A673 (cell line): ENCODE measurements at regions not wholly inside any gene's neighbourhood (a gene's known extent, or its start where the extent isn't known, plus 50 kb on each side); places are given as distances from the start of the nearest gene placed in this dataset.

Source experiments
- BruUV-seq: library from RNA; stranded (reverse); fragments of 400-500 nt; replicated peaks from 2 replicates; lab custom pipeline; 2021; lab: Mats Ljungman, UMichigan
- CTCF ChIA-PET: fragments of 300-600 bp; sonication (Branson Sonifier 250); formaldehyde crosslinking; loops from one replicate; lab custom pipeline; 2022; ENCODE audit warnings: antibody characterized with exemption; lab: Charles Lee
- POLR2A ChIA-PET: fragments of 300-600 bp; sonication (Branson Sonifier 250); formaldehyde crosslinking; loops from one replicate; lab custom pipeline; 2022; ENCODE audit warnings: antibody characterized with exemption; ENCODE audit not compliant: low non-redundant PET; lab: Charles Lee
- DNase-seq: peaks from one replicate; pipeline ENCODE4 v3.0.0-alpha.2; 2015; ENCODE audit warnings: low spot score
- H3K27ac ChIP-seq: fragments of 200-600 bp; sonication (generic); 2 replicates; pipeline ENCODE4 v1.5.1; 2016; ENCODE audit warnings: mixed run types, low read depth, mild to moderate bottlenecking, mixed read lengths, antibody characterized with exemption, low read length; ENCODE audit not compliant: poor library complexity, severe bottlenecking
- H3K27me3 ChIP-seq: fragments of 200-600 bp; sonication (generic); replicated peaks from 2 replicates; pipeline ENCODE4 v1.6.1; 2017; ENCODE audit warnings: mixed run types, low read depth, mild to moderate bottlenecking, mixed read lengths, antibody characterized with exemption, low read length; ENCODE audit not compliant: insufficient read depth, poor library complexity
- H3K36me3 ChIP-seq: fragments of 200-600 bp; sonication (generic); 2 replicates; pipeline ENCODE4 v1.6.1; 2016; ENCODE audit warnings: mixed run types, mild to moderate bottlenecking, mixed read lengths, antibody characterized with exemption, low read length; ENCODE audit not compliant: insufficient read depth, poor library complexity, severe bottlenecking
- H3K4me1 ChIP-seq: fragments of 200-600 bp; sonication (generic); 2 replicates; pipeline ENCODE4 v1.6.1; 2017; ENCODE audit warnings: mixed run types, mild to moderate bottlenecking, mixed read lengths, antibody characterized with exemption, low read length; ENCODE audit not compliant: insufficient read depth, poor library complexity, severe bottlenecking
- H3K4me3 ChIP-seq: fragments of 200-600 bp; sonication (generic); 2 replicates; pipeline ENCODE4 v1.5.1; 2016; ENCODE audit warnings: low read depth, mixed run types, mild to moderate bottlenecking, mixed read lengths, low read length; ENCODE audit not compliant: poor library complexity, severe bottlenecking
- H3K9me3 ChIP-seq: fragments of 200-600 bp; sonication (generic); 2 replicates; pipeline ENCODE4 v1.6.1; 2016; ENCODE audit warnings: mixed run types, low read depth, mild to moderate bottlenecking, mixed read lengths, antibody characterized with exemption, low read length; ENCODE audit not compliant: poor library complexity, severe bottlenecking
- CTCF ChIP-seq: fragments of 300-800, 200-600 bp; sonication (generic); conservative IDR thresholded peaks from 2 replicates; pipeline ENCODE4 v1.5.1; 2017; ENCODE audit warnings: low read depth, mild to moderate bottlenecking, antibody characterized with exemption, low read length, moderate library complexity, mixed read lengths
- EZH2 ChIP-seq: fragments of 200-600 bp; sonication (generic); IDR thresholded peaks from 2 replicates; pipeline ENCODE4 v1.6.1; 2017; ENCODE audit warnings: borderline replicate concordance, low read depth, mild to moderate bottlenecking, mixed read lengths, antibody characterized with exemption, low read length; ENCODE audit not compliant: poor library complexity, severe bottlenecking
- intact Hi-C: fragments of 100-400 bp; cut with micrococcal nuclease; formaldehyde crosslinking; loops from one replicate; pipeline ENCODE4 v1.10.0; 2022; ENCODE audit not compliant: unreplicated experiment

- POLR2A ChIA-PET = no interaction called here
- TF ChIP-seq EZH2 (no peak), CTCF (no peak)
These were observed 122.1 kb upstream of the PTCHD4 start for GRCh38 chr6:48233063-48233462.

GRCh38 chr6:48229841-48230240 lies 118.8 kb upstream of the PTCHD4 start:
- H3K27me3 ChIP-seq = no peaks in the 10 kb centered on the region
- H3K4me1 ChIP-seq = no peaks in the 10 kb centered on the region
- no peak for TF ChIP-seq CTCF
- no peak for TF ChIP-seq EZH2
- no peaks in the 10 kb centered on the region for H3K36me3 ChIP-seq
- BruUV-seq = no TSS peak
- no peak for DNase-seq
- ChIA-PET CTCF (no interaction called here), POLR2A (no interaction called here)
- H3K27ac ChIP-seq = no peak overlapping the region
- intact Hi-C loops = no loop called here
- no peak overlapping the region for H3K4me3 ChIP-seq
- H3K9me3 ChIP-seq = no peaks in the 10 kb centered on the region

More at GRCh38 chr6:48233063-48233462, 122.1 kb upstream of the PTCHD4 start:
- CTCF ChIA-PET = no interaction called here
- H3K4me1 ChIP-seq = no peaks in the 10 kb centered on the region
- H3K27me3 ChIP-seq = no peaks in the 10 kb centered on the region
- peaks cover 3% of the 10 kb centered on the region for H3K9me3 ChIP-seq
- no peak overlapping the region for H3K4me3 ChIP-seq
- no TSS peak for BruUV-seq
- intact Hi-C loops = no loop called here
- H3K27ac ChIP-seq = no peak overlapping the region
- DNase-seq = no peak
- H3K36me3 ChIP-seq = no peaks in the 10 kb centered on the region

- no peak overlapping the region for H3K27ac ChIP-seq
- no peak overlapping the region for H3K4me3 ChIP-seq
- no peaks in the 10 kb centered on the region for H3K9me3 ChIP-seq
- DNase-seq = no peak
- no peaks in the 10 kb centered on the region for H3K27me3 ChIP-seq
- CTCF ChIA-PET = no interaction called here
- intact Hi-C loops = no loop called here
- H3K36me3 ChIP-seq = no peaks in the 10 kb centered on the region
- POLR2A ChIA-PET = no interaction called here
- no TSS peak for BruUV-seq
- TF ChIP-seq CTCF (no peak), EZH2 (no peak)
- H3K4me1 ChIP-seq = no peaks in the 10 kb centered on the region
These were observed 111.2 kb upstream of the PTCHD4 start for GRCh38 chr6:48222241-48222640.
